PFSK-1 (cell line): ENCODE measurements at regions not wholly inside any gene's neighbourhood (a gene's known extent, or its start where the extent isn't known, plus 50 kb on each side); places are given as distances from the start of the nearest gene placed in this dataset.

Experiments
- FOXP2 ChIP-seq: optimal IDR thresholded peaks from 2 replicates; pipeline ENCODE3; 2011; ENCODE audit warnings: borderline replicate concordance, control low read depth, inconsistent platforms; ENCODE audit not compliant: insufficient read depth; ENCODE audit errors: extremely low read length, extremely low read depth
- POLR2AphosphoS5 ChIP-seq: IDR thresholded peaks from 2 replicates; pipeline ENCODE4 v1.6.1; 2012; ENCODE audit warnings: low read depth, mild to moderate bottlenecking, control low read depth, low read length, moderate library complexity
- REST ChIP-seq, 2 experiments: IDR thresholded peaks; 2 replicates each; pipeline versions ENCODE4 v1.6.1 to v1.8.0; 2011 to 2012; ENCODE audit warnings: low read depth in 2 of 2, low read length in 2 of 2, control low read depth in 1 of 2, inconsistent platforms in 1 of 2, mild to moderate bottlenecking in 1 of 2, moderate library complexity in 1 of 2; ENCODE audit not compliant: insufficient read depth in 1 of 2
- SIN3A ChIP-seq: IDR thresholded peaks from 2 replicates; pipeline ENCODE4 v1.6.1; 2012; ENCODE audit warnings: mild to moderate bottlenecking, low read length, moderate library complexity, borderline replicate concordance; ENCODE audit not compliant: insufficient read depth
- TAF1 ChIP-seq: IDR thresholded peaks from 2 replicates; pipeline ENCODE4 v1.6.1; 2012; ENCODE audit warnings: low read length, control low read depth, borderline replicate concordance; ENCODE audit not compliant: insufficient read depth

GRCh38 chr4:177964061-177964460 lies 521.8 kb upstream of the AGA start:
- no peak for TF ChIP-seq REST (IDR thresholded peaks at IDR 0.05; ENCODE audit: insufficient read depth in 1 of 2, low read depth in 2 of 2, low read length in 2 of 2)
- no peak for TF ChIP-seq FOXP2
- no peak for TF ChIP-seq POLR2AphosphoS5
- no peak for TF ChIP-seq SIN3A
- TF ChIP-seq TAF1, result no peak

GRCh38 chr4:177964693-177965168 lies 522.5 kb upstream of the AGA start:
- TF ChIP-seq POLR2AphosphoS5, result no peak
- no peak for TF ChIP-seq REST (IDR thresholded peaks at IDR 0.05; ENCODE audit: insufficient read depth in 1 of 2, low read depth in 2 of 2, low read length in 2 of 2)
- no peak for TF ChIP-seq SIN3A
- TF ChIP-seq TAF1, result no peak
- TF ChIP-seq FOXP2, result no peak

GRCh38 chr4:177967328-177967727 lies 525.1 kb upstream of the AGA start:
- TF ChIP-seq REST (IDR thresholded peaks at IDR 0.05; ENCODE audit: insufficient read depth in 1 of 2, low read depth in 2 of 2, low read length in 2 of 2), result no peak
- no peak for TF ChIP-seq TAF1
- TF ChIP-seq FOXP2, result no peak
- no peak for TF ChIP-seq POLR2AphosphoS5

- TF ChIP-seq REST (IDR thresholded peaks at IDR 0.05; ENCODE audit: insufficient read depth in 1 of 2, low read depth in 2 of 2, low read length in 2 of 2), result no peak
- no peak for TF ChIP-seq POLR2AphosphoS5
- TF ChIP-seq SIN3A, result no peak
- no peak for TF ChIP-seq TAF1
- no peak for TF ChIP-seq FOXP2
Observed at GRCh38 chr4:177968817-177969442, 526.7 kb upstream of the AGA start.

DNA sequence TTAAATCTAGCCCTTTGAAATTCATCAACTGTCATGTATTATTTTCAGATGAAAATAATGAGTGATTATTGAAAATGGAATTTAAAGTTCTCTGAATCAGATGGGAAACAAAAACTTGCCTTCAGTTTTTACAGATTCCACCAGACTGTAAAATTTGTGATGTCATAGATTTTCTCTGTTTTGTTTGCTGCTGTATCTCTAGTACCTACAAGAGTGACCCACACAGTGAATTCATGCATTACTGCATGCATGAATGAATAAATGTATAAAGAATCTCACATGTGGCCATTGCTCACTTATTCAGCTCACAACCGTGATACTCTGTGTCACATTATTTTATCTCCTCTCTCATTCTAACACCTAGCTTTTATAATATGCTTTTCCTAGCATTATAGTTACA lies 532.2 kb upstream of the AGA start:
- TF ChIP-seq REST (IDR thresholded peaks at IDR 0.05; ENCODE audit: insufficient read depth in 1 of 2, low read depth in 2 of 2, low read length in 2 of 2) (no peak), TAF1 (no peak), SIN3A (no peak), POLR2AphosphoS5 (no peak), FOXP2 (no peak)
